SK-N-SH (cell line): ENCODE measurements at regions not wholly inside any gene's neighbourhood (a gene's known extent, or its start where the extent isn't known, plus 50 kb on each side); places are given as distances from the start of the nearest gene placed in this dataset.

Experiments
- CTCF ChIA-PET: fragments of 300-600, 350-600 bp; formaldehyde crosslinking; extraction: SDS; loops from one replicate; lab custom pipeline; 2021; lab: Yijun Ruan, JAX
- POLR2A ChIA-PET: fragments of 350-600 bp; sonication (Branson Sonifier 250); formaldehyde crosslinking; extraction: SDS; loops from one replicate; lab custom pipeline; 2020; ENCODE audit warnings: antibody characterized with exemption, inconsistent platforms; lab: Yijun Ruan, JAX
- DNase-seq: peaks from one replicate; pipeline ENCODE4 v3.0.0; 2012
- H2AFZ ChIP-seq: fragments of 200-600 bp; sonication (generic); 2 replicates; pipeline ENCODE4 v1.8.1; 2016; ENCODE audit warnings: antibody characterized with exemption, mild to moderate bottlenecking, low read depth
- H3F3A ChIP-seq: fragments of 200-600 bp; sonication (generic); replicated peaks from 2 replicates; pipeline ENCODE3; 2016; ENCODE audit warnings: antibody characterized with exemption, mild to moderate bottlenecking; ENCODE audit not compliant: insufficient read depth
- H3K27ac ChIP-seq, 2 experiments: fragments of 200-500 bp in 1 of 2; fragments of 200-600 bp in 1 of 2; sonication (Bioruptor generic) in 1 of 2; sonication (generic), shearing (Covaris generic) in 1 of 2; 2 replicates each; pipeline versions ENCODE4 v1.5.1 to v1.6.1; 2014 to 2016; ENCODE audit warnings: low read depth in 2 of 2, inconsistent platforms in 1 of 2, low read length in 1 of 2, mild to moderate bottlenecking in 1 of 2, mixed read lengths in 1 of 2
- H3K27me3 ChIP-seq: fragments of 200-600 bp; sonication (generic), shearing (Covaris generic); 2 replicates; pipeline ENCODE4 v1.6.1; 2016; ENCODE audit warnings: mixed run types; ENCODE audit not compliant: insufficient read depth
- H3K36me3 ChIP-seq, 2 experiments: fragments of 200-500 bp in 1 of 2; fragments of 200-600 bp in 1 of 2; sonication (Bioruptor generic) in 1 of 2; sonication (generic) in 1 of 2; replicated peaks in 1 of 2; 2 replicates each; pipeline versions ENCODE3 to v1.5.1; 2014 to 2016; ENCODE audit warnings: low read length in 1 of 2, mild to moderate bottlenecking in 1 of 2; ENCODE audit not compliant: insufficient read depth in 2 of 2, control insufficient read depth in 1 of 2
- H3K4me1 ChIP-seq, 2 experiments: fragments of 200-500 bp in 1 of 2; fragments of 200-600 bp in 1 of 2; sonication (Bioruptor generic) in 1 of 2; sonication (generic), shearing (Covaris generic) in 1 of 2; 2 replicates each; pipeline versions ENCODE4 v1.5.1 to v1.6.1; 2014 to 2016; ENCODE audit warnings: low read depth in 1 of 2, low read length in 1 of 2, mixed run types in 1 of 2; ENCODE audit not compliant: insufficient read depth in 2 of 2, control insufficient read depth in 1 of 2
- H3K4me2 ChIP-seq: fragments of 200-600 bp; sonication (generic), shearing (Covaris generic); 2 replicates; pipeline ENCODE4 v1.6.1; 2017; ENCODE audit warnings: mixed run types
- H3K4me3 ChIP-seq, 2 experiments: fragments of 200-500 bp in 1 of 2; fragments of 200-600 bp in 1 of 2; sonication (Bioruptor generic) in 1 of 2; sonication (generic), shearing (Covaris generic) in 1 of 2; 2 replicates each; pipeline versions ENCODE4 v1.5.1 to v1.8.1; 2014 to 2016; ENCODE audit warnings: low read depth in 2 of 2, inconsistent platforms in 1 of 2, low read length in 1 of 2, mild to moderate bottlenecking in 1 of 2, mixed read lengths in 1 of 2, moderate library complexity in 1 of 2
- H3K79me2 ChIP-seq: fragments of 200-600 bp; sonication (generic); 2 replicates; pipeline ENCODE4 v1.8.1; 2017; ENCODE audit warnings: mild to moderate bottlenecking; ENCODE audit not compliant: insufficient read depth
- H3K9ac ChIP-seq: fragments of 200-600 bp; sonication (generic); 2 replicates; pipeline ENCODE4 v1.6.1; 2017; ENCODE audit warnings: mixed run types
- H3K9me2 ChIP-seq: fragments of 200-600 bp; sonication (generic); 2 replicates; pipeline ENCODE4 v1.6.1; 2017; ENCODE audit warnings: mixed run types
- H3K9me3 ChIP-seq: fragments of 200-600 bp; sonication (generic); 2 replicates; pipeline ENCODE4 v1.6.1; 2017; ENCODE audit warnings: mixed run types, mild to moderate bottlenecking, moderate library complexity
- H4K20me1 ChIP-seq: fragments of 200-600 bp; sonication (generic); 2 replicates; pipeline ENCODE4 v1.6.1; 2017; ENCODE audit warnings: mild to moderate bottlenecking, mixed run types; ENCODE audit not compliant: insufficient read depth
- CHD2 ChIP-seq: fragments of 150-350 bp; IDR thresholded peaks from 2 replicates; pipeline ENCODE4 v1.6.1; 2018; ENCODE audit warnings: low read length; ENCODE audit not compliant: partially characterized antibody
- EZH2phosphoT487 ChIP-seq: fragments of 200-600 bp; sonication (generic); IDR thresholded peaks from 2 replicates; pipeline ENCODE4 v1.6.1; 2017; ENCODE audit warnings: low read depth, mixed run types, mild to moderate bottlenecking, antibody characterized with exemption, moderate library complexity, borderline replicate concordance
- RCOR1 ChIP-seq: fragments of 150-350 bp; IDR thresholded peaks from 2 replicates; pipeline ENCODE4 v1.6.1; 2017; ENCODE audit warnings: antibody characterized with exemption, low read length
- RXRA ChIP-seq: IDR thresholded peaks from 2 replicates; pipeline ENCODE4 v1.4.0; 2012; ENCODE audit warnings: low read depth, mild to moderate bottlenecking, borderline replicate concordance
- WGBS: methylation state at CpG from one replicate; pipeline ENCODE4 v1.1.6; 2017; ENCODE audit warnings: low lambda C conversion rate; 5-methylcytosine and 5-hydroxymethylcytosine counted together
- TF ChIP-seq, protein P1 (sequence below): IDR thresholded peaks from 2 replicates; pipeline ENCODE4 v1.4.0; 2012; ENCODE audit warnings: low read depth, borderline replicate concordance

DNA sequence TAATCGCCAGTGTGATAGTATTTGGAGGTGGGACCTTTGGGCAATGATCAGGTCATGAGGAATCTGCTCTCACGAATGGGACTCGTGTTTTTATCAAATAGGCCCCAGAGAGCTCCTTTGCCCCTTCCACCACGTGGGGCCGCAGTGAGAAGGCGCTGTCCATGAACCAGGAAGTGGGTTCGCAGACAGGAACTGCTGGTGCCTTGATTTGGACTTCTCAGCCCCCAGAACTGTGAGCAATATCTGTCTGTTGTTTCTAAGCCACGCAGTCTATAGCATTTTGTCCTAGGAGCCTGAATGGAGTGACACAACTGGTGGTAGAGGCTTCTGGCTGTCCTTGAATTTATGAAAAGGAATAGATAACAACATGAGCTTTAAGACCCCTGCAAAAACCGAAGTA, 111.2 kb upstream of the HDAC4 start (continued):
- TF ChIP-seq, protein P1, sequence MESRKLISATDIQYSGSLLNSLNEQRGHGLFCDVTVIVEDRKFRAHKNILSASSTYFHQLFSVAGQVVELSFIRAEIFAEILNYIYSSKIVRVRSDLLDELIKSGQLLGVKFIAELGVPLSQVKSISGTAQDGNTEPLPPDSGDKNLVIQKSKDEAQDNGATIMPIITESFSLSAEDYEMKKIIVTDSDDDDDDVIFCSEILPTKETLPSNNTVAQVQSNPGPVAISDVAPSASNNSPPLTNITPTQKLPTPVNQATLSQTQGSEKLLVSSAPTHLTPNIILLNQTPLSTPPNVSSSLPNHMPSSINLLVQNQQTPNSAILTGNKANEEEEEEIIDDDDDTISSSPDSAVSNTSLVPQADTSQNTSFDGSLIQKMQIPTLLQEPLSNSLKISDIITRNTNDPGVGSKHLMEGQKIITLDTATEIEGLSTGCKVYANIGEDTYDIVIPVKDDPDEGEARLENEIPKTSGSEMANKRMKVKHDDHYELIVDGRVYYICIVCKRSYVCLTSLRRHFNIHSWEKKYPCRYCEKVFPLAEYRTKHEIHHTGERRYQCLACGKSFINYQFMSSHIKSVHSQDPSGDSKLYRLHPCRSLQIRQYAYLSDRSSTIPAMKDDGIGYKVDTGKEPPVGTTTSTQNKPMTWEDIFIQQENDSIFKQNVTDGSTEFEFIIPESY, result no peak

DNA sequence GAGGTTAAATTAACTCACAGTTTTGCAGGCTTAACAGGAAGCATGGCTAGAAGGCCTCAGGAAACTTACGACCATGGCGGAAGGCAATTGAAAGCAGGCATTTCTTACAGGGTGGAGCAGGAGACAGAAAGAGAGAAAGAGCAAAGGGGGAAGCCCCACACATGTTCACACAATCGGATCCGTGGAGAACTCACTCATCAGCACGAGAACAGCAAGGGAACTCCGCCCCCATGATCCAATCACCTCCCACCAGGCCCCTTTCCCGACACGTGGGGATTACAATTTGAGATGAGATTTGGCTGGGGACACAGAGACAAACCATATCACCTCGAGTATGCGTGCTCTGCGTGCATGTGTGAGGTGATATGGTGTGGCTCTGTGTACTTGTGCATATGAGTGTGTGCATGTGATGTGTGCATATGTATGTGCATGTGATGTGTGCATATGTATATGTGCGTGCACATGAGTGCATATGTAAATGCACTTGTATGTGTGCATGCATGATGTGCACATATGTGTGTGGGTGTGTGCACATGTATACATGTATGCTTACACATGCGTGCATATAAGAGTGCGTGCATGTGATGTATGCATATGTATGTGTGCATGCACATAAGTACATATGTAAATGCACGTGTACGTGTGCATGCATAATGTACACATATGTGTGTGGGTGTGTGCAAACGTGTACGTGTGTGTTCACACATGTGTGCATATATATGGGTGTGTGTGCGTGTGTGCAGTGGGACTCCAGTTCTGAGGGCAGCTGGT, 108.7 kb upstream of the HDAC4 start:
- H3K27me3 ChIP-seq, result no peaks in the 10 kb centered on the region
- H3F3A ChIP-seq, result no peaks in the 10 kb centered on the region
- no peak for TF ChIP-seq RXRA
- no peak for TF ChIP-seq CHD2
- TF ChIP-seq EZH2phosphoT487, result no peak
- H2AFZ ChIP-seq, result no peak overlapping the region
- CTCF ChIA-PET, result no interaction called here
- no peaks in the 10 kb centered on the region for H3K79me2 ChIP-seq
- no peak overlapping the region for H3K27ac ChIP-seq
- H3K9me2 ChIP-seq, result no peaks in the 10 kb centered on the region
- no peaks in the 10 kb centered on the region for H3K9me3 ChIP-seq
- POLR2A ChIA-PET, result no interaction called here
- 64% methylated on average over 19 of the region's 19 CpGs for WGBS
- no peak overlapping the region for H3K4me3 ChIP-seq
- no peaks in the 10 kb centered on the region for H4K20me1 ChIP-seq
- H3K36me3 ChIP-seq, result no peaks in the 10 kb centered on the region
- DNase-seq, result no peak
- no peak overlapping the region for H3K9ac ChIP-seq
- H3K4me1 ChIP-seq, result no peaks in the 10 kb centered on the region
- no peak overlapping the region for H3K4me2 ChIP-seq

DNA sequence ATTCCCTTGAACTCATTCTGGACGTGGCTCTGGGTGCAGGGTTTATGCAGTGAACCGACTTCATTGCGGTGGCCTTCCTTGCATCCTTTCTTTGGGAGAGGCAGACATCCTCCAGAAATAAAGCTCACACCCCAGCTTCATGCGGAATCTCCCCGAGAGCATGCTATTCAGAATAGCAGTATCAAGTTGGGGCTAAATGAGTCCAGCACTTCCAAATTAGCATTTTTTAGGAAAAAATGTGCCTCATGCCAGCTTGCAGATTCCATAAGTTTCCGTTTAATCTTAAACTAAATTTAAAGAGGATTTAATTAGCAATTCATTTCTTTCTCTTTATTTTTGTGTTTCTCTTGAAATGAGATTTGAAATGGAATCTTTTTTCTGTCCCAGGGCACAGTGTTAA, 107.4 kb upstream of the HDAC4 start:
- 44% methylated on average over 6 of the region's 6 CpGs for WGBS
- Histone ChIP-seq H3K27me3 (no peaks in the 10 kb centered on the region), H3K27ac (no peak overlapping the region), H3F3A (no peaks in the 10 kb centered on the region), H3K9ac (no peak overlapping the region), H4K20me1 (no peaks in the 10 kb centered on the region), H3K4me3 (no peak overlapping the region), H3K9me3 (no peaks in the 10 kb centered on the region), H2AFZ (no peak overlapping the region), H3K4me2 (no peak overlapping the region), H3K36me3 (no peaks in the 10 kb centered on the region), H3K4me1 (no peaks in the 10 kb centered on the region), H3K9me2 (no peaks in the 10 kb centered on the region), H3K79me2 (no peaks in the 10 kb centered on the region)
- TF ChIP-seq, protein P1, result no peak
- no peak for TF ChIP-seq RCOR1
- POLR2A ChIA-PET, result no interaction called here
- CTCF ChIA-PET, result no interaction called here
- no peak for DNase-seq
